Cardiac muscle cell (in vitro differentiated cells and primary cell): ENCODE measurements at regions not wholly inside any gene's neighbourhood (a gene's known extent, or its start where the extent isn't known, plus 50 kb on each side); places are given as distances from the start of the nearest gene placed in this dataset.
A peak's percentile ranks its signal among the peaks of the same experiment; 100 is the strongest.

Source experiments
- DNase-seq, 2 donors: peaks; one replicate each; pipeline versions ENCODE4 v3.0.0 to v3.0.0-alpha.2; 2010 to 2017; ENCODE audit warnings: low read depth in 1 of 2, low spot score in 1 of 2
- H3K27ac ChIP-seq: fragments of 200-600 bp; sonication (generic); 2 replicates; pipeline ENCODE4 v1.5.1; 2016
- H3K27me3 ChIP-seq: fragments of 200-600 bp; sonication (generic); 2 replicates; pipeline ENCODE4 v1.6.0; 2016; ENCODE audit warnings: control low read depth
- H3K36me3 ChIP-seq: fragments of 200-600 bp; sonication (generic); 2 replicates; pipeline ENCODE4 v1.5.1; 2016; ENCODE audit warnings: control low read depth
- H3K4me1 ChIP-seq: fragments of 200-600 bp; sonication (generic); 2 replicates; pipeline ENCODE4 v1.8.1; 2017; ENCODE audit warnings: low read depth, mild to moderate bottlenecking, mixed run types
- H3K4me3 ChIP-seq: fragments of 200-600 bp; sonication (generic); 2 replicates; pipeline ENCODE4 v1.5.1; 2016; ENCODE audit warnings: mild to moderate bottlenecking
- H3K9me3 ChIP-seq: fragments of 200-600 bp; sonication (generic); 2 replicates; pipeline ENCODE4 v1.5.1; 2017; ENCODE audit warnings: low read depth, mild to moderate bottlenecking, control low read depth
- TF ChIP-seq, protein P1 (sequence below): IDR thresholded peaks from 2 replicates; pipeline ENCODE4 v1.5.1; 2012; ENCODE audit warnings: low read depth, mild to moderate bottlenecking, low read length

DNA sequence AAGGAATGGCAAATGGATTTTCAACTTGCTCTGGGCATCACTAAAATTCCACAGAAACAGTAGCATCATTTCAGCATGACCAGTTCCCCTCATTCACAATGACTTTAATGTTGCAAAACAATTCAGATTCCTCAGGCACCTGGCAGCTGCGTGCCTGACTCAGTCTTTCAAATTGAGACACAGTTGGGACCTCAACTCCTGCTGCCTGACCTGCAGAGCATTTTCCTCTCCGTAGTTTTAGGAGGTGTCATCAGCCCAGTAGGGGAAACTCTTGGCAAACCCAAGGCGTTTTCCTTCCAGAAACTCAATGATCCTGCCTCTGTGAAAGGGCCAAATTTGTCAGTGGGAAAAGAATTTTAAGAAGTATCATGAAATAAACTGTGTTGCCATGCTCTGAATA is 388.9 kb downstream of the SPRY1 start:
- Histone ChIP-seq H3K27ac (no peak overlapping the region), H3K27me3 (no peaks in the 10 kb centered on the region), H3K9me3 (no peaks in the 10 kb centered on the region), H3K4me3 (no peak overlapping the region), H3K4me1 (no peaks in the 10 kb centered on the region), H3K36me3 (no peaks in the 10 kb centered on the region)
- peak in 1 of 2 donors; percentile 82 for DNase-seq
- TF ChIP-seq, protein P1, sequence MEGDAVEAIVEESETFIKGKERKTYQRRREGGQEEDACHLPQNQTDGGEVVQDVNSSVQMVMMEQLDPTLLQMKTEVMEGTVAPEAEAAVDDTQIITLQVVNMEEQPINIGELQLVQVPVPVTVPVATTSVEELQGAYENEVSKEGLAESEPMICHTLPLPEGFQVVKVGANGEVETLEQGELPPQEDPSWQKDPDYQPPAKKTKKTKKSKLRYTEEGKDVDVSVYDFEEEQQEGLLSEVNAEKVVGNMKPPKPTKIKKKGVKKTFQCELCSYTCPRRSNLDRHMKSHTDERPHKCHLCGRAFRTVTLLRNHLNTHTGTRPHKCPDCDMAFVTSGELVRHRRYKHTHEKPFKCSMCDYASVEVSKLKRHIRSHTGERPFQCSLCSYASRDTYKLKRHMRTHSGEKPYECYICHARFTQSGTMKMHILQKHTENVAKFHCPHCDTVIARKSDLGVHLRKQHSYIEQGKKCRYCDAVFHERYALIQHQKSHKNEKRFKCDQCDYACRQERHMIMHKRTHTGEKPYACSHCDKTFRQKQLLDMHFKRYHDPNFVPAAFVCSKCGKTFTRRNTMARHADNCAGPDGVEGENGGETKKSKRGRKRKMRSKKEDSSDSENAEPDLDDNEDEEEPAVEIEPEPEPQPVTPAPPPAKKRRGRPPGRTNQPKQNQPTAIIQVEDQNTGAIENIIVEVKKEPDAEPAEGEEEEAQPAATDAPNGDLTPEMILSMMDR = no peak

DNA sequence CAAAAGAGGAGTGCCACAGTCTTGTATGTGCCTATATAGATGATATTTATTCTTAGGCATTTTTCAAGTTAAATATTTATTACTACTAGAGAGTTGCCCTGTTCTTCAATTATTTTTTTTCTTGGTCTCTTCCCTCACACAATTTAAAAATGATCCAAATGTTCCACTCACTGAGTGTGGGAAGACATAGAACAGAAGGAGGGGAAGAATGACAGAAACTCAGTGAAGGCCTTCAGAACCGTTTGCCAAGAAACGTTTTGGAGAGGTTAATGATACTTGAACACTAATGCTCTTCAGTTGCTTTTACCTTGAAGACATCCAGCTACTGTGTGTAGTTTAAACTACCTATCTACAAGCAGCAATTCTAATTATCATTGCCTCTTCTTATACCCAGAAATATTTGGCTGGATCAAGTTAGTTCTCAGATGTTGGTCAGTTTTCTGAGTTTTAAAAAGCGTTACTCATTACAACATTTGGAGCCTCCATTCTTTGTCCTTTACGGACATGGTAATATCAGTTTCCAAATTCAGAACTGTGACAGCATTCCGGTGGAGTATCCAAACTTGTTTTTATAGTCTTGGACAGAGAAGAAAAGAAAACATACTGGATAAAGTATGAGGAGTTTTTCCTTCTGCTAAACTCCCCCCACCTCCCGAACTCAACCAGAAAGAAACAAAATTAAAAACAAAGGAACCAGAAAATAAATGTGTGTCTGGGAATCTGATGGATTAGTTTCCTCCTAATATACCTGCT is 389.7 kb downstream of the SPRY1 start:
- DNase-seq = no peak
- TF ChIP-seq, protein P1 = no peak
- H3K27ac ChIP-seq = no peak overlapping the region
- H3K4me1 ChIP-seq = no peaks in the 10 kb centered on the region
- H3K4me3 ChIP-seq = no peak overlapping the region
- H3K9me3 ChIP-seq = no peaks in the 10 kb centered on the region
- H3K36me3 ChIP-seq = no peaks in the 10 kb centered on the region
- no peaks in the 10 kb centered on the region for H3K27me3 ChIP-seq

DNA sequence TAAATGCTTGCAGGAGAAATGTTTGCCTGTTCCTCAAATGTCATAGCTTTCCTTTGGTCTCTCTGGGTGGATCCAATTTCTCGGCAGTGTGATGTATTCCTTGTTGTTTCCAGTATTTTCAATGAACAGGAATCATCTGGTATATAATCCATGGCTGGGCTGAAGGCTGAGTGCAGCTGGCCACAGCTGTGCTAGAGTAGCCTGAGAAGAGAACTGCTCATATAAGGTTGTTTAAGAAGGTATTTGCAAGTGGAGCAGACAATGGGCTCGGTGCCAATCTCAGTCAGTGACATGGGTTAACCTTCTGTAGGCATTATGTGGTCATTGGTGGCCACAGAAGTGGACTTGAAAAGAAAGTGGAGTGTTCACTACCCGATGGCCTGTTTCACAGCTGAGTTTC is 390.3 kb downstream of the SPRY1 start:
- H3K27me3 ChIP-seq = no peaks in the 10 kb centered on the region
- H3K27ac ChIP-seq = no peak overlapping the region
- peak in 1 of 2 donors; percentile 41 for DNase-seq
- H3K4me3 ChIP-seq = no peak overlapping the region
- no peaks in the 10 kb centered on the region for H3K36me3 ChIP-seq
- TF ChIP-seq, protein P1 = no peak
- H3K4me1 ChIP-seq = no peaks in the 10 kb centered on the region
- H3K9me3 ChIP-seq = no peaks in the 10 kb centered on the region

DNA sequence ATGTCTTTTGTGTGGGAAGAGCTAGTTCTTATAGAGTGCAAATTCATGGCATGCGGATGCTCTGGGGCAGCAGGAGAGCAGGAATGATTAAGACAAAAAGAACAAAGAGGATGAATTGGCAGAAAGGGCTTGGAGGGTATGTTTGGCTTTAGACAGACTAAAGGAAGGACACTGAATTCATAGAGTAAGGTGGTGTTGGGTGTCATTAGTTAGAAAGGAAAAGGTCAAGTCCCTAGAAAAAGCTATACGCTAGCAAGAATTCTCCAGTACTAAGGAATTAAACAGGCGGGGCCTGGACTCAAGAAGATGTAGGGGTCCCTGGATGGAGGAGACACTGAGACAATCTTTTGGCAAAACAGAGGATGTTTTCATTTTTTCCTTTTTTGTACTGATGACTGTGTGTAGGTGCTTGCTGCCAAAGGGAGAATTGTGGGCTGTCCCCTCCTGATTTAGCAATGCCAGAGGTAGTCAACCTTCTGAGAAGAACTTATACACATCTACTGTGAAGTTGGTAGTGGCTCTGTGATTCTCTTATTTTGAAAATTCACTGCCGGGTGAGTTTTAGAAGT is 391.0 kb downstream of the SPRY1 start:
- H3K9me3 ChIP-seq = no peaks in the 10 kb centered on the region
- H3K4me1 ChIP-seq = no peaks in the 10 kb centered on the region
- DNase-seq = no peak
- H3K36me3 ChIP-seq = no peaks in the 10 kb centered on the region
- TF ChIP-seq, protein P1 = no peak
- no peaks in the 10 kb centered on the region for H3K27me3 ChIP-seq
- H3K27ac ChIP-seq = no peak overlapping the region
- H3K4me3 ChIP-seq = no peak overlapping the region

DNA sequence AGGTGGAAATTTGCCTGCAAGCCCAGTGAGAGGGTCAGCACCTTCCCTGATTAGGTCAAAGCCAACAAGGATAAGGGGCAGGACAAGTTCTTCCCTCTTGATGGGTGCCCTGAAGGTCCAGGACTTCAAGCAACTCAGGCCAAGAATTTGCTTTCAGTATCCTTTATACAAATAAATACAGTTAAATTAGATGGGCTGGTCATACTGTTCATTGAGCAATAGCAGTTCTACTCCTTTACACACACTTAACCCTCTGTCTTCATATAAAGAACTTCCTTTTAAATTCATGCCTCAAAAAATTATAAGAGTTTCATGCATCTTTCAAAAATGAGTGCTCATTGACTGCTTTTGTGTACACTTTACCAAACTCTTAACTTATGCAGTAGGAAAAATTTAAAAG is 392.0 kb downstream of the SPRY1 start:
- no peaks in the 10 kb centered on the region for H3K4me1 ChIP-seq
- H3K9me3 ChIP-seq = no peaks in the 10 kb centered on the region
- DNase-seq = no peak
- no peaks in the 10 kb centered on the region for H3K27me3 ChIP-seq
- no peak overlapping the region for H3K27ac ChIP-seq
- H3K36me3 ChIP-seq = no peaks in the 10 kb centered on the region
- no peak overlapping the region for H3K4me3 ChIP-seq
- TF ChIP-seq, protein P1 = no peak
